ENCODE measurements at regions not wholly inside any gene's neighbourhood (a gene's known extent, or its start where the extent isn't known, plus 50 kb on each side); places are given as distances from the start of the nearest gene placed in this dataset.

DNA sequence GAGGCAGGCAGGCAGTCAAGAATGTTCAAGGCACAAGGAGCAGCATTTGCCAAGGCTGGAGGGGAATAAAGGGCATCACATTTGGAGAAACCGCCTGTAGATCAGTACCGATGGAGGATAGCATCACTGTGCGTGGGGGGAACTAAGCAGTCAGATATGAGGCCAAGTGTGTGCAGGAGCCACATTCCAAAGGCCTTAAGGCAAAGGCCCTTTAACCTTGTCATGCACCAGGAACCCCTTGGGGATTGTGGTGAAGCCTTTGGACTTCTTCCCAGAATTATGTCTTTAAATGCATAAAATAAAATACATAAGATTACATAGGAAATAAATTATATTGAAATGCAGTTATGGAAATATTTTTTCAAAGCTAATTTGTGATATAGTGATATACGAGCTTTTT, 532.1 kb downstream of the BUD13 start:
- Histone ChIP-seq H3K36me3 (ENCODE audit: control insufficient read depth, insufficient read depth, low read length) (no peaks in the 10 kb centered on the region), H3K4me3 (replicated peaks; ENCODE audit: low read depth, low read length) (no peak overlapping the region), H3K27me3 (replicated peaks; ENCODE audit: control insufficient read depth, insufficient read depth, low read length) (no peaks in the 10 kb centered on the region; the same call in 1 of the 2 replicates)
- DNase-seq (ENCODE audit: extremely low read depth, insufficient read length) = no peak
- no peak for TF ChIP-seq CTCF (IDR thresholded peaks at IDR 0.05; ENCODE audit: insufficient read depth, low read length, poor library complexity, severe bottlenecking)

DNA sequence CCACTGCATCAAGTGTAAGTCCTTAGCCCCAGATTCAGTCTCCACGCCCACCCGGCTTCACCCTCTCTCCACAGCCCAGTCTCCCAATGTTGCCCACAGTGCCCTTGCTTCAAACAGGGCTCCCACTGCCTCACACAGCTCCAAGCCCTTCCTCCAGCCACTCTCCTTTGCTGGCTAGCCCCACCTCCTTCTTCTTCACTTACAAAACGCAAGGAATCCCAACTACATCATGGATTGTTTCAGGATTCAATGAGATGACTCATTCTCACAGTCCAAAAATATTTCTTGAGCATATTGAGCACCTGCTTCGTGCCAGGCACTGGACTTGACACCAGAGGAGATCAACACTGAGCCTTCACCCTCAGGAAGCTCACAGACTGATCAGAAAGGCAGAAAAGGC, 533.5 kb downstream of the BUD13 start:
- H3K36me3 ChIP-seq (ENCODE audit: control insufficient read depth, insufficient read depth, low read length) = no peaks in the 10 kb centered on the region
- H3K27me3 ChIP-seq (replicated peaks; ENCODE audit: control insufficient read depth, insufficient read depth, low read length) = peaks cover 2% of the 10 kb centered on the region; the same call in 1 of the 2 replicates
- DNase-seq (ENCODE audit: extremely low read depth, insufficient read length) = no peak
- H3K4me3 ChIP-seq (replicated peaks; ENCODE audit: low read depth, low read length) = no peak overlapping the region
- TF ChIP-seq CTCF (IDR thresholded peaks at IDR 0.05; ENCODE audit: insufficient read depth, low read length, poor library complexity, severe bottlenecking) = no peak

GRCh38 chr11:116234989-116235568, 537.7 kb downstream of the BUD13 start:
- DNase-seq (ENCODE audit: extremely low read depth, insufficient read length) = no peak
- Histone ChIP-seq H3K4me3 (replicated peaks; ENCODE audit: low read depth, low read length) (no peak overlapping the region), H3K36me3 (ENCODE audit: control insufficient read depth, insufficient read depth, low read length) (no peaks in the 10 kb centered on the region), H3K27me3 (replicated peaks; ENCODE audit: control insufficient read depth, insufficient read depth, low read length) (peaks cover 2% of the 10 kb centered on the region; the same call in 1 of the 2 replicates)
- no peak for TF ChIP-seq CTCF (IDR thresholded peaks at IDR 0.05; ENCODE audit: insufficient read depth, low read length, poor library complexity, severe bottlenecking)

DNA sequence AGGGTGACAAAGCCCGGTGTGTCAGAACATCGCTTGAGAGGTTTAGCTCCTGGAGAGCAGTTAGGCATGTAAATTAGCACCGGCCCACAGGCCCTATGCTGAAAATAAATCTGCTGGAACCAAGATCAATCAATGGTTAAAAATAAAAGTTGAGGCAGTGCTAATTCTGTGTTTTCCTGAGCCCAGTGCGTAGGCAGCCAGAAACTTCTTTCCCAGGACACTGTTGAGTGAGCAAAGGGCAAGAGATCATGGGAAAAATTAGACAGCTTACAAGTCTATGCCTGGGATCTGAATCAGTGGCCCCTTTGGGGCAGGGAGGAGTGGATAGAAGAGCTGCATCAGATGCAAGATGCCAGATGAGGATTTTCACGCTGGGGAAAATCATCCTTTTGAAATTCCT, 539.2 kb downstream of the BUD13 start:
- Histone ChIP-seq H3K4me3 (replicated peaks; ENCODE audit: low read depth, low read length) (no peak overlapping the region), H3K27me3 (replicated peaks; ENCODE audit: control insufficient read depth, insufficient read depth, low read length) (peaks cover 2% of the 10 kb centered on the region; the same call in 1 of the 2 replicates), H3K36me3 (ENCODE audit: control insufficient read depth, insufficient read depth, low read length) (no peaks in the 10 kb centered on the region)
- no peak for TF ChIP-seq CTCF (IDR thresholded peaks at IDR 0.05; ENCODE audit: insufficient read depth, low read length, poor library complexity, severe bottlenecking)
- no peak for DNase-seq (ENCODE audit: extremely low read depth, insufficient read length)

GRCh38 chr11:116232364-116232828, 540.4 kb downstream of the BUD13 start:
- no peak for TF ChIP-seq CTCF (IDR thresholded peaks at IDR 0.05; ENCODE audit: insufficient read depth, low read length, poor library complexity, severe bottlenecking)
- no peaks in the 10 kb centered on the region for H3K36me3 ChIP-seq (ENCODE audit: control insufficient read depth, insufficient read depth, low read length)
- DNase-seq (ENCODE audit: extremely low read depth, insufficient read length) = no peak
- H3K27me3 ChIP-seq (replicated peaks; ENCODE audit: control insufficient read depth, insufficient read depth, low read length) = peaks cover 2% of the 10 kb centered on the region; the same call in 1 of the 2 replicates
- no peak overlapping the region for H3K4me3 ChIP-seq (replicated peaks; ENCODE audit: low read depth, low read length)

DNA sequence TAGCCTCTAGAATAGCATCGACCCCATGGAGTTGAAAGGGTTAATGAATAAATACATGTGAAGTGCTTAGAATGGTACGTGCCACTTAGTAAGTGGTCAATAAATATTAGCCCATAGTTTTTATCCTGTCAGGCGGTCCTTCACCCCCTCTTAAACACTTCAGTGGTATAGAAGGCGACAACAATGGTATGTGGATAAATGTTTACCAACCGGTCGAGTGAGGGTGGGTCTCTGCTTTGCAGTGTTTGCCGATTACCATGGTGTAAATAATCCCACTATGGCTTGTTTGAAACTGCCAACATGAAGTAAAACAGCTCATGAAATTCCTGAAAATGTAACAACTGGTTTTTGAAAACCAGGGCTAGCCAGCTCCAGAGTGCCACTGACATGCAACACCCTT, 541.2 kb downstream of the BUD13 start:
- TF ChIP-seq CTCF (IDR thresholded peaks at IDR 0.05; ENCODE audit: insufficient read depth, low read length, poor library complexity, severe bottlenecking) = no peak
- no peak for DNase-seq (ENCODE audit: extremely low read depth, insufficient read length)
- H3K4me3 ChIP-seq (replicated peaks; ENCODE audit: low read depth, low read length) = no peak overlapping the region
- no peaks in the 10 kb centered on the region for H3K36me3 ChIP-seq (ENCODE audit: control insufficient read depth, insufficient read depth, low read length)
- peaks cover 2% of the 10 kb centered on the region; the same call in 1 of the 2 replicates for H3K27me3 ChIP-seq (replicated peaks; ENCODE audit: control insufficient read depth, insufficient read depth, low read length)
